Thymus (tissue), 11 donors: ENCODE measurements at regions not wholly inside any gene's neighbourhood (a gene's known extent, or its start where the extent isn't known, plus 50 kb on each side); places are given as distances from the start of the nearest gene placed in this dataset.

Experiments used
- DNase-seq, 9 donors: peaks; one replicate each; pipeline ENCODE4 v3.0.0-alpha.2; 2013; ENCODE audit warnings: low spot score in 9 of 9, low read depth in 6 of 9, missing footprints in 1 of 9
- H3K27ac ChIP-seq, 2 donors: one replicate each; pipeline ENCODE4 v1.5.1; 2013; ENCODE audit warnings: control low read depth in 1 of 2, low read depth in 1 of 2, low read length in 1 of 2, mild to moderate bottlenecking in 1 of 2, moderate library complexity in 1 of 2
- H3K27me3 ChIP-seq, 2 donors: one replicate each; pipeline ENCODE4 v1.5.1; 2013; ENCODE audit warnings: low read length in 1 of 2; ENCODE audit not compliant: control insufficient read depth in 2 of 2, insufficient read depth in 1 of 2
- H3K36me3 ChIP-seq, 2 donors: one replicate each; pipeline ENCODE4 v1.5.1; 2013; ENCODE audit warnings: low read length in 1 of 2, mild to moderate bottlenecking in 1 of 2, moderate library complexity in 1 of 2; ENCODE audit not compliant: control insufficient read depth in 2 of 2, insufficient read depth in 2 of 2
- H3K4me1 ChIP-seq, 2 donors: one replicate each; pipeline ENCODE4 v1.5.1; 2013; ENCODE audit warnings: low read length in 2 of 2; ENCODE audit not compliant: control insufficient read depth in 2 of 2, insufficient read depth in 2 of 2
- H3K4me3 ChIP-seq, 2 donors: one replicate each; pipeline ENCODE4 v1.5.1; 2013; ENCODE audit warnings: low read length in 2 of 2, control low read depth in 1 of 2, mild to moderate bottlenecking in 1 of 2
- H3K9me3 ChIP-seq, 2 donors: one replicate each; pipeline ENCODE4 v1.5.1; 2013; ENCODE audit warnings: low read length in 1 of 2, mild to moderate bottlenecking in 1 of 2; ENCODE audit not compliant: control insufficient read depth in 2 of 2, insufficient read depth in 1 of 2
- WGBS: extraction: QIAGEN DNeasy Blood & Tissue Kit; methylation state at CpG from one replicate; pipeline ENCODE4 v1.1.7; 2013; 5-methylcytosine and 5-hydroxymethylcytosine counted together
- donor health status: healthy.

- H3K27ac ChIP-seq = no peak overlapping the region
- peaks cover 0 to 5% of the 10 kb centered on the region in 2 donors for H3K9me3 ChIP-seq
- no peaks in the 10 kb centered on the region for H3K36me3 ChIP-seq
- H3K27me3 ChIP-seq = no peaks in the 10 kb centered on the region
- WGBS = 92% methylated on average over 3 of the region's 3 CpGs
- H3K4me3 ChIP-seq = no peak overlapping the region
- no peak for DNase-seq
- no peaks in the 10 kb centered on the region for H3K4me1 ChIP-seq
Measured at GRCh38 chr17:53314521-53314920, 508.2 kb upstream of the KIF2B start.

GRCh38 chr17:53313746-53314145 is 509.0 kb upstream of the KIF2B start:
- no peak for DNase-seq
- no peaks in the 10 kb centered on the region for H3K4me1 ChIP-seq
- peaks cover 0 to 5% of the 10 kb centered on the region in 2 donors for H3K9me3 ChIP-seq
- no peak overlapping the region for H3K4me3 ChIP-seq
- WGBS = 86% methylated on average over 2 of the region's 2 CpGs
- no peak overlapping the region for H3K27ac ChIP-seq
- no peaks in the 10 kb centered on the region for H3K36me3 ChIP-seq
- no peaks in the 10 kb centered on the region for H3K27me3 ChIP-seq

- H3K27me3 ChIP-seq = no peaks in the 10 kb centered on the region
- WGBS = 98% methylated on average over 1 of the region's 1 CpG
- DNase-seq = no peak
- H3K36me3 ChIP-seq = no peaks in the 10 kb centered on the region
- no peaks in the 10 kb centered on the region for H3K9me3 ChIP-seq
- no peak overlapping the region for H3K4me3 ChIP-seq
- H3K4me1 ChIP-seq = no peaks in the 10 kb centered on the region
- no peak overlapping the region for H3K27ac ChIP-seq
Measured at GRCh38 chr17:53278466-53278865, 544.3 kb upstream of the KIF2B start.

GRCh38 chr17:53273126-53273525 is 549.6 kb upstream of the KIF2B start:
- Histone ChIP-seq H3K27me3 (no peaks in the 10 kb centered on the region), H3K4me1 (no peaks in the 10 kb centered on the region), H3K9me3 (no peaks in the 10 kb centered on the region), H3K27ac (no peak overlapping the region), H3K36me3 (no peaks in the 10 kb centered on the region), H3K4me3 (no peak overlapping the region)
- 80% methylated on average over 2 of the region's 2 CpGs for WGBS
- DNase-seq = no peak

GRCh38 chr17:53270936-53271335 is 551.8 kb upstream of the KIF2B start:
- no peak overlapping the region for H3K4me3 ChIP-seq
- 89% methylated on average over 1 of the region's 1 CpG for WGBS
- no peak for DNase-seq
- H3K36me3 ChIP-seq = no peaks in the 10 kb centered on the region
- H3K27ac ChIP-seq = no peak overlapping the region
- no peaks in the 10 kb centered on the region for H3K27me3 ChIP-seq
- H3K9me3 ChIP-seq = no peaks in the 10 kb centered on the region
- no peaks in the 10 kb centered on the region for H3K4me1 ChIP-seq

GRCh38 chr17:53264730-53265129 is 558.0 kb upstream of the KIF2B start:
- WGBS = 93% methylated on average over 1 of the region's 1 CpG

GRCh38 chr17:53253956-53254597 is 568.6 kb upstream of the KIF2B start:
- Histone ChIP-seq H3K9me3 (peaks cover 0 to 13% of the 10 kb centered on the region in 2 donors), H3K27ac (no peak overlapping the region), H3K36me3 (no peaks in the 10 kb centered on the region), H3K27me3 (no peaks in the 10 kb centered on the region), H3K4me1 (no peaks in the 10 kb centered on the region), H3K4me3 (no peak overlapping the region)
- DNase-seq = no peak
- 47% methylated on average over 1 of the region's 1 CpG for WGBS

More at GRCh38 chr17:53264730-53265129, 558.0 kb upstream of the KIF2B start:
- no peak for DNase-seq
- H3K9me3 ChIP-seq = no peaks in the 10 kb centered on the region
- H3K27ac ChIP-seq = no peak overlapping the region
- no peak overlapping the region for H3K4me3 ChIP-seq
- H3K27me3 ChIP-seq = no peaks in the 10 kb centered on the region
- H3K36me3 ChIP-seq = no peaks in the 10 kb centered on the region
- H3K4me1 ChIP-seq = no peaks in the 10 kb centered on the region

GRCh38 chr17:53249036-53249435 is 573.7 kb upstream of the KIF2B start:
- Histone ChIP-seq H3K27ac (no peak overlapping the region), H3K9me3 (peaks cover 0 to 3% of the 10 kb centered on the region in 2 donors), H3K36me3 (no peaks in the 10 kb centered on the region), H3K27me3 (no peaks in the 10 kb centered on the region), H3K4me1 (no peaks in the 10 kb centered on the region), H3K4me3 (no peak overlapping the region)
- WGBS = 60% methylated on average over 3 of the region's 3 CpGs
- DNase-seq = no peak

- Histone ChIP-seq H3K4me1 (no peaks in the 10 kb centered on the region), H3K4me3 (no peak overlapping the region), H3K27ac (no peak overlapping the region), H3K36me3 (no peaks in the 10 kb centered on the region), H3K9me3 (no peaks in the 10 kb centered on the region), H3K27me3 (no peaks in the 10 kb centered on the region)
- 97% methylated on average over 2 of the region's 2 CpGs for WGBS
- DNase-seq = no peak
Measured at GRCh38 chr17:53234138-53234537, 588.6 kb upstream of the KIF2B start.
